ENCODE measurements at regions not wholly inside any gene's neighbourhood (a gene's known extent, or its start where the extent isn't known, plus 50 kb on each side); places are given as distances from the start of the nearest gene placed in this dataset.

DNA sequence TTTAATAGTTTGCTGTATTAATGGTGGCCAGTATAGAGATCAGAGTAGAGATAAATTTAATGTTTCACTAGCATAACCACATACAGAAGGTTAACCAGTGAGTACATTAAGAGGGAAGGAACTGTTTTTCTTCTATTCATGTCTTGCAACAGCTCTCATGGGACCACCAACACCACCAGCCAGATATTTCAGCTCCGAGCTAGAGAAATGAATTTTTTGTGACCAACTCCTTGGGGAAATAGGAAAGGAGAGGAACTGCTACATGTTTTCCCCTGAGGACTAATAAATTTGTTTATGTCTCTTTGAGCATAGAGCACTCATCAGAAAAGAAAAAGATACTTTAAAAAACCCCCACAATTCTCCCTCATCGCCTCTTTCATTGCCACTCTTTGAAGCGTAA is 247.5 kb downstream of the MBNL1 start:
- no peak for DNase-seq (ENCODE audit: low read depth in 3 of 3)

DNA sequence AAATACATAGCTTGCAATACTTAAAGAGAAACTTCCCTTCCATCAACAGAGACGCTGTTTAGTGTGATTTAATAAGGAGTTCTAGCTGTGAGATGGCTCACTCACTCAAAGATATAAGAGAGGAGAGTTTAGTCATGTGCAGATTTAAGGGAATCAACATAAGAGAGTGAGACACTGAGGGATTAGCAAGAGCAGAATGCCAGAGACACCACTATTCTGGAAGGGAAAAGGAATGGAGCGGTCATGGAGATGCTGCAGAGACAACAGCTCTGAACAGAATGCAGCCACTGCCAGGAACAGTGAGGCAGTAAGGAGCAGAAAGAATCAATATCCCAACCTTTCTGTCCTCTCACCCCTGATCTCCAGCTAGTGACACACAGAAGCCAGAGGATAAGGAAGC is 248.8 kb downstream of the MBNL1 start:
- DNase-seq (ENCODE audit: low read depth in 3 of 3) = no peak

DNA sequence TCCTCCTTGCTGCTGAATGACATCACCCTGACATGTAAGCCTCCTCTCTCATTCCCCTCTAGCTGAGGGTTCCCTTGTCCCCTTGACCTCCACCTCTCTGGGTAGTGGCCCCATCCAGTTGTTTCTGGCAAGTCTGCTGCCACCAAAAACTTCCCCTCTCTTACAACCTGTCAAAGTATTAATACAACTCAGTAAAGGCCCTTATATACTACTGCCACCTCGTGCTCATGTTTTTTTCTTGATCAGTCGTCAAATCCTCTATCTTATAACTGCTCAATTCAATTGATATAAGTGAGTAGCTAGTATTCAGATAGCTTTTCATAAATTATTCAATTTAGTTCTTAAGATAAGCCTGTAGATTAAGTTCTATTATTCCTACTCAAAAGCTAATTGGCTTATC is 249.6 kb downstream of the MBNL1 start:
- no peak for DNase-seq (ENCODE audit: low read depth in 3 of 3)

DNA sequence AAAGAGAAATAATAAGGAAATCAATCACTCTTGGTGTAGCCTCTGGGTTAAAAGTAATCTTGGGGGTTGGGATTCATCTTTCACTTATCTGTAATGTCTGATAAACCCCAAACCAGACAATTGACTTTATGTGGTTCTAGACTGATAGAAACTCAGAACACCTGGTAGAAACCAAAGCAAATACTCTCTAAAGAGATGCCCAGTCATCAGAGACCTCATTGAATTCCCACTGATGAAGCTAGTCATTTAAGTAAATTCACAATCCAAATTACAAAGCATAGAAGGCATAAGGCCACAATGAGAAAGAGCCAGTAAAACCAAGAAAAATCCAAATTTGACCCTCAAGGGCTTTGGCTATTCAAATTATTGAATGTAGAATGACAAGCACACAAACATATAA is 250.6 kb downstream of the MBNL1 start:
- no peak for DNase-seq (ENCODE audit: low read depth in 3 of 3)

DNA sequence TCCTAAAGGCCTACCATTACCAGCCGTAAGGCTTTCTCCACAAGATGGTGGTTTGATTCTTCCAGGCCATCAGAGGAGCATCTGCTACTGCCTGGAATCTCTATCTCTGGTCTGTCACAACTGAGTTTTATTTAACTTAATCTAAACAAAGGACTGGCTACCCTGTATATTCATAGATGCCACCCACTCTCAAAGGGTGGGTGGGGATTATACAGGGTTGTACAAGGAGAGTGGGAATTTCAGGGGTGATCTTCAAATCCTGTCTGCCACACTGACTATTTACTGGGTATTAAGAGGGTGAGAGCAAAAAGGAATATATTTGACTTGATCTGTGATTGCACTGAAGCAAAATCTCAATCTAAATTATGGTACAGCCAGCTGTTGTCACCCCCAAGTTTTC is 253.3 kb downstream of the MBNL1 start:
- no peak for DNase-seq (ENCODE audit: low read depth in 3 of 3)

DNA sequence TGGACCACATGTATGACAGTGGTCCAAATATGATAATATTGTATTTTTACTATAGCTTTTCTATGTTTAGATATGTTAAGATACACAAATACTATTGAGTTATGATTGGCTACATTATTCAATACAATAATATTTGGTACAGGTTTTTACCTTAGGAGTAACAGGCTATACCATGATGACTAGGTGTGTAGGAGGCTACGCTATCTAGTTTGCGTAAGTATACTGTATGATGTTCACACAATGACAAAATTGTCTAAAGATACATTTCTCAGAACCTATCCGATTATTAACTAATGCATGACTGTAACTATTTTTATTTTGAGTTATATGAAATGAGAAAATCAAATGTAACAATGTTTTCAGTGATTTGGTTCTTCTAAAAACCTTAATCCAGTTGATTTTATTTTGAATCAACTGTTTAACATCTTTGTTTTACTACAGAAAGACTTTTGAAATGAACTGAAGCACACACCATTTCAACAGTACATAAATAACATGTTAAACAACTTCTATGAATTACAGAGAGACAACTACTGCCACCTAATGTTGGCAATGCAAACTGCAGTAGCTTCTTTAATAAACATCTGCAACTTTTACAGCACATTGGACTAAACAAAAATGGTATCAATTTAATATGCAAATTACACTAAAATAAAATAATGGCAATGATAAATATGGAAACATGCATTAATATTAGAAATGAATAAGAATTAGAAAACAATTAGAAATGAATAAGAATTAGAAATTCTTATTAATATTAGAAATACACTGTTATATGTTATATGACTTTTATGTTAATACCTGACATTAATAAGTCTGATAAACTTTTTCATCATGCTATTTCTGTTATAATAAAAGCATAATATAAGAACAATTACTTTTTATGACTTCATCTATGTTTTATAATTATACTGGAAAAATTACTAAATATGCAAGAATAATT is 255.7 kb downstream of the MBNL1 start:
- DNase-seq (ENCODE audit: low read depth in 3 of 3) = peak in 2 of 3 donors; percentile 16 to 18

DNA sequence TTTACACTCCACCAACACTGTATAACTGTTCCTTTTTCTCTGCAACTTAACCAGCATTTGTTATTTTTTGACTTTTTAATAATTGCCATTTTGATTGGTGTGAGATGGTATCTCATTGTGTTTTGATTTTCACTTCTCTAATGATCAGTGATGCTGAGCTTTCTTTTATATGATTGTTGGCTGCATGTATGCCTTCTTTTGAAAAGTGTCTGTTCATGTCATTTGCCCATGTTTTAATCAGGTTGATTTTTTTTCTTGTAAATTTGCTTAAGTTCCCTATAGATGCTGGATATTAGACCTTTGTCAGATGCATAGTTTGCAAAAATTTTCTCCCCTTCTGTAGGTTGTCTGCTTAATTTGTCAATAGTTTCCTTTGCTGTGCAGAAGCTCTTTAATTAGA is 263.0 kb downstream of the MBNL1 start:
- DNase-seq (ENCODE audit: low read depth in 3 of 3) = no peak

DNA sequence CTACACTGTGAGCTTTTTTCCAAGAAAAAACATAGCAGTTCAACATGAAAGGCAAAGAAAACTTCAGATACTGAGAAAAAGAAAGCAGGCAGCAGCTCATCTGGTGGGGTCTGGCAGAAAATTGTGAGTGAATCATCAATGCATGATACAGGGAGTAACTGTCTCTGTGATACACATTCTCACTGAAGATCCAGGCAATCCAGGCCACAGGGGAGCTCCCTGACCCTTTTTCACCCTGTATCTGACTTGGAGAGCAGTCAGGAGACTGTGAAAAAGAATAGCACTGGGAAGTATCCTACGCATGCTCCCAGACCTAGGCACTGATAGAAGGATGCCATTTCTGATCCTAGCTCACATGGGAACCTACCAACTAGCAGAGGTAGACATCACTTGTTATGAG is 269.8 kb downstream of the MBNL1 start:
- no peak for DNase-seq (ENCODE audit: low read depth in 3 of 3)

DNA sequence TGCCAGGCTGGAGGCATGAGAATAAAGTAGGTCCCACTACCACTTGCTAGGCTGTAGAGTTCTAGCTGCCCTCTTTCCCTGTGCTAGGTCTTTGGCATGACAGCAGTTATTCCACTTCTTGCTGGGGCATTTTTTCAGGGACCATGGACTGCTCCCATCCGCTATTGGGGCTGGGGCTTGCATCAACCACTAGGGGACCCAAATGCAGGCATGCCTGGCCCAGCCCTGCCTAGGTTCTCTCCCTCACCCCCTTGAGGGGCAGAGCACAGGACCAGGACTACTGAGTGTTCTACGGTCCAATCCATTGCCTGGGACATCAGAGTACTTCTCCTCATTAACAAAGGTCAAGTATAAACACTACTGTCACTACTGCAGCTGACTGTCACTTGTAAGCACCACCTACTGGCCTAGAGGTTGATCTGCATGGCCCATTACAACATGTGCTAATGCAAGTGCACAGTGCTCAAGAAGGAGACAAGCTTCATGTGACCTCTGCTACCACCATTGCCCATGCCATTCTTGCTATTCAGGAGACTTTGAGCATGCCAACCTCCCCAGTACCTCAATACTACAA is 270.5 kb downstream of the MBNL1 start:
- no peak for DNase-seq (ENCODE audit: low read depth in 3 of 3)

DNA sequence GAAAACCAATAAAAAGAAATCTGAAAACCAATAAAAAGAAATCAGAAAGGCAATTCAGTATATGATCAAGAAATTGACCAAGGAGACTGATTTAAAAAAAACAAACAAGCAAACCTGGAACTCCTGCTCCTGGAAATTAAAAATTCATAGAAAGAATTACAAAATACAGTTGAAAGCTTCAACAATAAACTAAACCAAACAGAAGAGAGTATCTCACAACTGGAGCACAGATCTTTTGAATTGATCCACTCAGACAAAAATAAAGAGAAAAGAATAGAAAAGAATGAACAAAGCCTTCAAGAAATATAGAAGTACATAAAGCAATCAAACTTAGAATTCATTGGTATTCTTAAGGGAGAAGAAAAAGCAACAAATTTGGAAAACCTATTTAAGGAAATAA is 271.4 kb downstream of the MBNL1 start:
- DNase-seq (ENCODE audit: low read depth in 3 of 3) = no peak

DNA sequence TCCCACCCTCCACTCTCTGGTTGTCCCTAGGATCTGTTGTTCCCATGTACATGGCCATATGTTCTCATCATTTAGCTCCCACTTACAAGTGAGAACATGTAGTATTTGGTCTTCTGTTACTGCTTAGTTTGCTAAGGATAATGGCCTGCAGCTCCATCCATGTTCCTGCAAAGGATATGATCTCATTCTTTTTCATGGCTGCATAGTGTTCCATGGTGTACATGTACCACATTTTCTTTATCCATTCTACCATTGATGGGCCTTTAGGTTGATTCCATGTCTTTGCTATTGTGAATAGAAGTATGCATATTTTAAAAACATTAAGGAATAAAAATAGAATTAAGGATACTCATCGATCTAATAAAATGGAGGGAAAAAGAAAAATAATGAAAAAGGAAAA is 278.4 kb downstream of the MBNL1 start:
- no peak for DNase-seq (ENCODE audit: low read depth in 3 of 3)

DNA sequence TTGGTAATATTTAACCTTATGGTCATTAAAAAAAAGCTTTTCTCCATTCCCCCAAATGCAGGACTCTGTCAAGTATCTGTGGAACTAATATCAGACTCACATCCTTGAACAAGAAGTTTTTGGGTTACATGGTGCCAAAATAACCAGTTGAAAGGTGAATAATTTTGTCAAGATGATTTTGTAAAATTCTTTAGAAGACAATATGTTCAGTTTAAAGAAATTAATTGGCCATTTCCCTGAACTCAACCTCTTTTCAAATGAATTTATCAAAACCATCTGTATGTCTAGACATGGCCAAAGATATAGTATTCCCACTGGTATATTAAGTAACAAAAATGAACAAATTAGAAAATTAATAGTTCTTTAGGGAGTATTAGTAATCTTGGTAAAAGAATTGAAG is 280.5 kb downstream of the MBNL1 start:
- DNase-seq (ENCODE audit: low read depth in 3 of 3) = no peak

DNA sequence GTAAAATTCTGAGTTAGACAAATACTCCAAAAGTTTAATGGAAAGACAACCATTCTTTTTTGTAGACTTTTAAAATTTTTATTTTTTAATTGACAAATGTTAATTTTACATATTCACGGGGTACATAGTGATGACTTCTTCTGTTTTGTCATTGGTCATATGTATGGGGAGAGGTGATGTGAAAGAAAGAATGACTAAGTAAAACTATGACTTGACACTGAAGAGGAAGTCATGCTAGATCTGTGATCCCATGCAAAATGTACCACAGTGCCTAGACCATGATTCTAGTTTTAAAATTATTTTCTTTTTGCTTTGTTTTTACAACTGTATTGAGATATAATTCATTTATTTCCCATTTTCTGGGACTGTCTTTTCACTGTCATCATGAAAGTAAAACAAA is 281.6 kb downstream of the MBNL1 start:
- no peak for DNase-seq (ENCODE audit: low read depth in 3 of 3)

DNA sequence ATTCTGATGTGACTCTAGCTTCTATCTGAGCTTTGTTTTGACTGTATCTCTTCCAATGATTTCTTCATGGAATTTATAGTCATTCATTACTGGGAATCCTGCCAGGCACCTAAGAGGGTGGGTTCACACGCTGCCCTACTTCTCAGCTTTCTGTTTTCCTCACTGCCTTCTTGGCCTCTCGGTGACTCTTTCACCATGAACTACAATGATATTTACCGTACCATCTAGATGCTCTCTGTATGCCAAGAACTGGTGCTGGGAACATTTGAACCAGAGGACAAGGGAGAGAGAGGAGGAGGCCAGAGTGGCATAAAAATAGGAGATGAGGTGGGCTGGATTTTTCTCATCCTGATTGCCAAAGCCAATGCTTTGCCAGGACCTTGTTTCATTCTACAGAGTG is 280.0 kb upstream of the P2RY1 start:
- no peak for DNase-seq (ENCODE audit: low read depth in 3 of 3)

DNA sequence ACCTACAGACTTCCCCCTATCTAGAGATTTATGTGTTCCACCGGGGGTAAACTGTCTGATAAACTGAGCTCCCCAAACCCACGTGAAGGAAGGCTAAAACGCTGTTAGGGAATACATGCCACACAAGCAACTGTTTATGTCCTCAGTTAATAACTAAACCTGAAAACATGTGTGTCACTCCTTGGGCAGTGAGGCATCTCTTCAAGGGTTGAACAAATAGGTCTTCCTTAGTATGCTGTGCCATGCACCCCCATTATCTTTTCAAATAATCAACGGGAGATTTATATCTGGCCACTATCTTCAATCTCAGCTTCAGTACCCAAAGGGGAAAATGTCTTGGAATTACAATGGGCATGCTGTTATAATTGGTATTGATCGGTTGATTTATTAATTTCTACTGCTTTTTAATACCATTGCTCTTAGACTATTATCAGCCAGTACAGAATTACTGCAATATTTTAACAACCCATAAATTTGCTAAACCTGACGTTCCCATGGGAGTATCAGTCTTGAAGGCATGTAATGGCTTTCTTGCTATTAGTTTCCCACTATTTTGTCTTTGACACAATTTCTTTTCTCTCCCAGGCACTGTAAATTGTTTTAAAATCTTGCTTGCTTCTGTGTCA is 279.2 kb upstream of the P2RY1 start:
- no peak for DNase-seq (ENCODE audit: low read depth in 3 of 3)

DNA sequence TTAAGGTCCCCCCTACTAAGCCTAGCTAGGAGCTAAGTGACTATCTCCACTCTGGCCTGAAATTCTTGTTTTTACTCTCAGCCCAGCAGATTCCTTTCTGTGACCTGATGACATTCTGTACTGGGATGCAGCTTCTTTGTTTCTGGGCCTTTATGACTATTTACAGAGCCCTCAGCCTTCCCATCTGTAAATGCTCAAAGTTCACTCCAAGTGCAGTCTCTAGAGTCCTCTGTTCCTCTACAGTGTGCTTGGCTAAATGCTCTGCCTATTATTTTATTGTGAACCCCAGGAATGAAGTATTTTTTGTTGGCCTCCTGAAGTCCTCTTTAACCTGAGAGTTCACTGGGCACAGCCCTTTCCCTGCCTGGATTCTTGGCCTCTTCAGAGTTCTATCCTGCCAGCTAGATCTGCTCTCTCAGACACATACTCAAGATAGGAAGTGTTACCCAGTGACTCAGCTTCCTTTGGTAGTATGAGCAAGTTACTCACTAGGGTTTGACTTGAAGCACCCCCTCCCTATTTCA is 278.1 kb upstream of the P2RY1 start:
- no peak for DNase-seq (ENCODE audit: low read depth in 3 of 3)

DNA sequence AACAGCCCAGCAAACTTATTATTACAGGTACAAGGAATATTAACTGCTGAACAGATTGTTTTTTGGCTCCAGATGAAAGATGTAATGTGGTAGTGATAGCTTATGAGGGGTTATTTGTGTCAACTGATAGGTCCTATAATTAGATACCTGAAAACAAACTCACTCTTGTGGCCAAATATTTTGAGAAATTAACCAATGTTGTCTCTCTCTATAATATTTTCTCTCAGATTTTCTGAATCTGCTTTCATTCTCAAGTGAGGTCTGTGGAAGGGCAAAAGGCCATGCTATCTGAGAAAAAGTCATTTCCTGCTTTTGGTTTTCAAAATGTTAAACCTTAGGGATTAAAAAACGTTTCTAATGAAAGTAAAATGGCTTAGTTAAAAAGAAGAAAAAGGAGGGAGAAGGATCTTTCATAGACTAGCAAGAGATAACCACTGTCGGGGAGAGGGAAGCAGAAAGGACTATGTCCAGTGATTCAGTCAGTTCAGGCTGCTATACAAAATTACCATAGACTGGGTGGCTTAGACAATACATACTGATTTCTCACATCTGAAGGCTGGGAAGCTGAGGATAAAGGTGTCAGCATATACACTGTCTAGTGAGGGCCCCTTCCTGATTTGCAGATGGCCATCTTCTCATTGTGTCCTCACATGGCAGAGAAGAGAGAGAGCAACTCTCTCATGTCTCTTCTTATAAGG is 277.5 kb upstream of the P2RY1 start:
- no peak for DNase-seq (ENCODE audit: low read depth in 3 of 3)

DNA sequence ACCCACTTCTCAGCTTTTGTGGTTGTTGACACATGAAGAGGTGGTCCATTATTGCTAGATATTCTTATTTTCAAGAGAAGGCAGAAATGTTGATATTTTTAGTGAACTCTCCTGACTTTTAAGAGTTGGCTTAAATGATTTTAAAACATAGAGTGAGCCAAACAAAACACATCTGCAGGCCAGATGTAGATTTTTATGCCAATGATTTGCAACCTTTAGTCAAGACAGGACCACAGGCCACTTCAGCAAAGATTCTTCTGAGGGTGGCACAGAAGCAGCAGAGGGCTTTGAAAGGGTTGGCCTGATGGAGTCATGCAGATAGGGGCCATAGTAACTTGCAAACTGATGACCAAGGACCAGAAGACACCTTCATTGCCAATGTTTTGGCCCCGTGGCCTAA is 276.5 kb upstream of the P2RY1 start:
- no peak for DNase-seq (ENCODE audit: low read depth in 3 of 3)

DNA sequence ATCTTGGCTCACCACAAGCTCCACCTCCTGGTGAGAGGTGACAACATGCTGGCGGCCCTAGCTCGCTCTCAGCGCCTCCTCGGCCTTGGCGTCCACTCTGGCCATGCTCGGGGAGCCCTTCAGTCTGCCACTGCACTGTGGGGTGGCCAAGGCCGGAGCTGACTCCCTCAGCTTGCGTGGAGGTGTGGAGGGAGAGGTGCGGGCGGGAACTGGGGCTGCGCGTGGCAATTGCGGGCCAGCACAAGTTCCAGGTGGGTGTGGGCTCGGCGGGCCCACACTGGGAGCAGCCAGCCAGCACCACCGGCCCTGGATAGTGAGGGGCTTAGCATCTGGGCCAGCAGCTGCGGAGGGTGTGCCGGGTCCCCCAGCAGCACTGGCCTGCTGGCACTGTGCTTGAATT is 275.7 kb upstream of the P2RY1 start:
- DNase-seq (ENCODE audit: low read depth in 3 of 3) = no peak

DNA sequence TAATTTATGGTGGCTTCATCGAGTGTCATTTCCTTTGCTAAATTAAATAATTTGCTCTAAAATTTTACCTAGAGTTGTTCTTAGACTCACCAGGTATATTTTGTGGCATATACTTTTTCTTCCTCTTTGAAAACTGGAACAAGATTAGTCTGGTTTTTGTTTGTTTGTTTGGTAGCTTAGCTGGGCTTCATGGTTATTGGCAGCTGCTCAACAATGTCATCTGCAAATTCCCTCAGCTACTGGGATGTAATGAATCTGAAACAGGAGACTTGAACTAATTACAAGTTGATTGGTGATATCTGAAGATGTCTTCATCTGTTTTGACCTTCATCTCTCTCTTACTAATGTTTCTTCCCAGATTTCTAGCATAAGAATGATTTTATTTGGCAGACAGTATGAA is 270.5 kb upstream of the P2RY1 start:
- DNase-seq (ENCODE audit: low read depth in 3 of 3) = no peak

DNA sequence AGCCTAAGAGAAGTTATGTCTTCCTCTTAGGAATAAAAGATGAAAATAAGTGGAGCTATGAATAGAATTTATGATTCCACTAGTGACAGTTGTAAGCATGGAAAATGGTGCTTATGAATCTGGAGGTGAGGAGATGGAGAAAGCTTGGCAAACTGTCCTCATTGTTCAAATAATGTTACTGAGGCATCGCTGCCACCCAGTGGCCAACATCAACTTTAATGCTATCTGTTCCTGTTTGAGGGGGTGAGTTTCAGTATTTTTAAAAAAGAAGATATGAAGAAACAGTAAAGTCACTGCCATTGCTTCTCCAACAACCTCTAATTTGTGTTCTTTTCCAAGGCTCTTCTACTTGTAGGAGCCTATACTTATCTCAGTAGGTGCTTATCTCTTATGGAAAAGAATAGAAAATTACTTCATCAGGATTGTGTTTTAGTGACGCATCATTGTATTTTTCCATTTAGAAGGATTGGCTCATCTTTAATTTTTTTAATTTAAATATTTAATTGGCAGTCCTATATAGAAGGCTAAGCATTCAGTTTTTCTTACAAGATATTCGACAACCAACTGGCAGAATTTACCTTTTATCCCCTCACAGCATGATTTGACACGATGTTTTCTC is 260.4 kb upstream of the P2RY1 start:
- no peak for DNase-seq (ENCODE audit: low read depth in 3 of 3)

DNA sequence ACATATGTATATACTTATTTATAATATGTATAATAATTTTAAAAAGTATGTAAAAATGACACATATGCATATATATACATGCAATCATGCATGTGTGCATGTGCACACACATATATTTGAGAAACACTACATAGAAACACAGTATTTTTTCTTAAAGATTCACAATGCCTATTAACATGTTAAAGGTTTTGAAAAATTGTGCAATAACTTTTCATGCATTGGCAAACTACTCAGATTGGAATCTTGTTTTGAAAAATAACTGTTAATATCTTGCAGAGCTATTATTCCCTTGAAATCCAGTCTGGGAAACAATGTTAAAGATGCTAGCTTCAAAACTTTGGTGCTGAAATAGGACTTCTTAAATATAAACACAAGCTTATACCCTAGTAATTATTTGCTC is 256.2 kb upstream of the P2RY1 start:
- no peak for DNase-seq (ENCODE audit: low read depth in 3 of 3)

Measured in stimulated activated CD4-positive, alpha-beta T cell treated with anti-CD3 and anti-CD28 coated beads, TNF-alpha, amount 100 ng/mL, for 48 hours (primary cell).